ENCODE measurements at regions not wholly inside any gene's neighbourhood (a gene's known extent, or its start where the extent isn't known, plus 50 kb on each side); places are given as distances from the start of the nearest gene placed in this dataset.

GRCh38 chr12:107513636-107514400 is 171.8 kb upstream of the PWP1 start:
- WGBS (ENCODE audit: insufficient coverage, low coverage, missing lambda C conversion rate) = 2% methylated on average over 3 of the region's 3 CpGs
- no peaks in the 10 kb centered on the region for H3K9me3 ChIP-seq (replicated peaks; ENCODE audit: control insufficient read depth, insufficient read depth, low read depth, low read length)
- DNase-seq (ENCODE audit: extremely low read depth in 1 of 4, low spot score in 3 of 4) (no peak), FAIRE-seq (no peak), ATAC-seq (no peak)
- no peak overlapping the region for H3K9ac ChIP-seq (ENCODE audit: insufficient read depth in 1 of 2, low read depth in 2 of 2, low read length in 2 of 2)
- H4K20me1 ChIP-seq (replicated peaks; ENCODE audit: control insufficient read depth, insufficient read depth, low read length) = no peaks in the 10 kb centered on the region
- intact Hi-C loops (cut with micrococcal nuclease) = no loop called here
- H3K4me2 ChIP-seq (ENCODE audit: insufficient read depth, low read length) = no peak overlapping the region
- H3K4me3 ChIP-seq = no peak overlapping the region
- no peaks in the 10 kb centered on the region for H3K79me2 ChIP-seq (ENCODE audit: control insufficient read depth, insufficient read depth, low read length)
- no peaks in the 10 kb centered on the region for H3K9me1 ChIP-seq (ENCODE audit: control insufficient read depth, insufficient read depth, low read length)
- in situ Hi-C loops (cut with MboI) = no loop called here
- ChIA-PET POLR2A (no interaction called here), CTCF (ENCODE audit: low intra/inter-chr PET ratio) (no interaction called here)
- H2AFZ ChIP-seq (ENCODE audit: low read depth, low read length) = no peak overlapping the region
- H3K27ac ChIP-seq (ENCODE audit: extremely low read depth, low read depth, low read length) = no peak overlapping the region
- H3K27me3 ChIP-seq (ENCODE audit: control insufficient read depth in 2 of 2, insufficient read depth in 2 of 2, low read length in 2 of 2) = peaks cover 0 to 14% of the 10 kb centered on the region in 2 experiments; a peak in 3 of 5 replicates
- H3K4me1 ChIP-seq (replicated peaks in 1 of 2; ENCODE audit: control insufficient read depth in 2 of 2, insufficient read depth in 2 of 2, low read length in 2 of 2) = no peaks in the 10 kb centered on the region
- TF ChIP-seq ZNF354B (CRISPR knock-in tag; IDR thresholded peaks at IDR 0.05) (no peak), TBL1XR1 (IDR thresholded peaks at IDR 0.05; ENCODE audit: low read length in 2 of 2) (no peak), EHMT2 (IDR thresholded peaks at IDR 0.05) (no peak), POLR3A (IDR thresholded peaks at IDR 0.05; ENCODE audit: borderline replicate concordance, extremely low read depth, insufficient read depth, insufficient read length) (no peak), NR2C1 (IDR thresholded peaks at IDR 0.05) (no peak), NR2C1 (tag; IDR thresholded peaks at IDR 0.05) (no peak), ZNF140 (CRISPR knock-in tag; IDR thresholded peaks at IDR 0.05) (no peak), ELK3 (CRISPR knock-in tag; IDR thresholded peaks at IDR 0.05) (no peak), CREB3L1 (IDR thresholded peaks at IDR 0.05; ENCODE audit: borderline replicate concordance, low read depth) (no peak)
- no TSS peak for BruUV-seq (replicated peaks)
- H3K36me3 ChIP-seq (ENCODE audit: control insufficient read depth, insufficient read depth, low read length) = no peaks in the 10 kb centered on the region
